ENCODE measurements at regions not wholly inside any gene's neighbourhood (a gene's known extent, or its start where the extent isn't known, plus 50 kb on each side); places are given as distances from the start of the nearest gene placed in this dataset.

DNA sequence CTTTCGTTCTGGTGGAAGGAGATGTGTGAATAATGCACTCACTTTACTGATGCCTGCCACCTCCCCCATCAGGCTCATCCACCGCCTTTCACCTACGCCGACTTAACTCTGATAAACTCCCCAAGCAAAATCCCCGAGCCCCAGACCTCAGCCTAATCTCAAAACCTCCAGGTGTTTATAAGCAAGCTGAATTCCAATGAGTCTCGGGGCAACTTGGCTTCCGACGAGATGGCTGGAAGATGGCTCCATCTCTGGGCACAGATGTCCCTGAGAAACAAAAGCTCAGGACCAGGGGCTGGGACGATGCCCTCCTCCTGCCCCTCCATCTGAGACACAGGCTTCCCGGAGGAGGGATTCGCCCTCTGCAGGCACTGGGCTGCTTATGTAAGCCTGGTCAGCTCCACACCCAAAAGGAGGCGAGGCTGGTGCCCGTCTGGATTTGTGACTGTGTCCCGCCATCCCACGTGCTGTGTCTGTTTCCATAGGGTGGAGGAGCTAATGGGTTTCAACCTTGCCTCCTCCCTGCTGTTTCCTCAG is 386.4 kb upstream of the TNRC6C start:
- TF ChIP-seq, protein P1, sequence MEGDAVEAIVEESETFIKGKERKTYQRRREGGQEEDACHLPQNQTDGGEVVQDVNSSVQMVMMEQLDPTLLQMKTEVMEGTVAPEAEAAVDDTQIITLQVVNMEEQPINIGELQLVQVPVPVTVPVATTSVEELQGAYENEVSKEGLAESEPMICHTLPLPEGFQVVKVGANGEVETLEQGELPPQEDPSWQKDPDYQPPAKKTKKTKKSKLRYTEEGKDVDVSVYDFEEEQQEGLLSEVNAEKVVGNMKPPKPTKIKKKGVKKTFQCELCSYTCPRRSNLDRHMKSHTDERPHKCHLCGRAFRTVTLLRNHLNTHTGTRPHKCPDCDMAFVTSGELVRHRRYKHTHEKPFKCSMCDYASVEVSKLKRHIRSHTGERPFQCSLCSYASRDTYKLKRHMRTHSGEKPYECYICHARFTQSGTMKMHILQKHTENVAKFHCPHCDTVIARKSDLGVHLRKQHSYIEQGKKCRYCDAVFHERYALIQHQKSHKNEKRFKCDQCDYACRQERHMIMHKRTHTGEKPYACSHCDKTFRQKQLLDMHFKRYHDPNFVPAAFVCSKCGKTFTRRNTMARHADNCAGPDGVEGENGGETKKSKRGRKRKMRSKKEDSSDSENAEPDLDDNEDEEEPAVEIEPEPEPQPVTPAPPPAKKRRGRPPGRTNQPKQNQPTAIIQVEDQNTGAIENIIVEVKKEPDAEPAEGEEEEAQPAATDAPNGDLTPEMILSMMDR (conservative IDR thresholded peaks at IDR 0.05): no peak
- Mint-ChIP-seq H3K9me3 (no peaks in the 10 kb centered on the region), H3K4me1 (ENCODE audit: unreplicated experiment) (peaks cover 9% of the 10 kb centered on the region), H3K27ac (no peak overlapping the region), H3K36me3 (no peaks in the 10 kb centered on the region), H3K27me3 (peaks cover 29% of the 10 kb centered on the region), H3K4me3 (no peak overlapping the region)
- DNase-seq (ENCODE audit: extremely low spot score, unreplicated experiment): no peak

DNA sequence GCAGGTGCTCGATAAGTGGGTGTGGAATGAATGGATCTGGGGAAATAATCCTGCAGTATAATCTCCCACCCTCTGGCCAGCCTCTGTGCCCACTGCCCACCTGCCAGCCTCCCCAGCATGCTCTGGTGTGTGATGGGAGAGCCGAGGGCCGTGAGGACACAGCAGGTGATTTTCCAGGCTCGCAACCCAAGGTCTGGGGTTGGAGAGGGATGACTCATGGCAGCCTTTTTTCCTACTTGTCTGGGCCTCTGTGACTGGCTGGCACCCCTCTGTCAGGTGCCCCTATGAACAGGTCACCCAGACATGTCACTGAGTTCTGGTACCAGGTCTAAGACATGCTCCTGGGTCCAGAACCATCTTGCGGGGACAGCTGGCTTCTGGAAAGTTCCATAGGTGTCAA is 385.7 kb upstream of the TNRC6C start:
- no peak for DNase-seq (ENCODE audit: extremely low spot score, unreplicated experiment)
- no peaks in the 10 kb centered on the region for H3K9me3 Mint-ChIP-seq
- no peak overlapping the region for H3K27ac Mint-ChIP-seq
- peaks cover 28% of the 10 kb centered on the region for H3K27me3 Mint-ChIP-seq
- TF ChIP-seq, protein P1 (conservative IDR thresholded peaks at IDR 0.05): no peak
- H3K36me3 Mint-ChIP-seq: no peaks in the 10 kb centered on the region
- no peak overlapping the region for H3K4me3 Mint-ChIP-seq
- peaks cover 9% of the 10 kb centered on the region for H3K4me1 Mint-ChIP-seq (ENCODE audit: unreplicated experiment)

DNA sequence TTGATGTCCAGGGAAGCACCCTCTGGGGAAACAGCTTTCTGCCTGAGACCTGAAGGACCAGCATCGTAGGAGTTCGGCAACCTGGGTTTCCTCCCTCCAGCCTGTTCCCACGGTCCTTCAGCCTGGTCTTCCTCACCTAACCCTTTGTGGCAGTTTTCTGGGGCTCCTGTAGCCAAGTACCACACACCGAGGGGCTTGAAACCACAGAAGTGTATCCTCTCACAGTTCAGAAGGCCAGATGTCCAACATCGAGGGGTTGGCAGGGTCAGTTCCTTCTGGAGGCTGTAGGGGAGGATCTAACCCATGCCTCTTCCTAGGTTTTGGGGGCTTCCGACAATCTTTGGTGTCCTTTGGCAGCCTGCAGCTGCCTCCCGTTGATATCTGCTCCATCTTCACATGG is 381.0 kb upstream of the TNRC6C start:
- H3K27ac Mint-ChIP-seq: no peak overlapping the region
- DNase-seq (ENCODE audit: extremely low spot score, unreplicated experiment): no peak
- no peaks in the 10 kb centered on the region for H3K4me1 Mint-ChIP-seq (ENCODE audit: unreplicated experiment)
- H3K4me3 Mint-ChIP-seq: no peak overlapping the region
- no peaks in the 10 kb centered on the region for H3K9me3 Mint-ChIP-seq
- no peaks in the 10 kb centered on the region for H3K36me3 Mint-ChIP-seq
- H3K27me3 Mint-ChIP-seq: peaks cover 19% of the 10 kb centered on the region
- TF ChIP-seq, protein P1 (conservative IDR thresholded peaks at IDR 0.05): no peak

DNA sequence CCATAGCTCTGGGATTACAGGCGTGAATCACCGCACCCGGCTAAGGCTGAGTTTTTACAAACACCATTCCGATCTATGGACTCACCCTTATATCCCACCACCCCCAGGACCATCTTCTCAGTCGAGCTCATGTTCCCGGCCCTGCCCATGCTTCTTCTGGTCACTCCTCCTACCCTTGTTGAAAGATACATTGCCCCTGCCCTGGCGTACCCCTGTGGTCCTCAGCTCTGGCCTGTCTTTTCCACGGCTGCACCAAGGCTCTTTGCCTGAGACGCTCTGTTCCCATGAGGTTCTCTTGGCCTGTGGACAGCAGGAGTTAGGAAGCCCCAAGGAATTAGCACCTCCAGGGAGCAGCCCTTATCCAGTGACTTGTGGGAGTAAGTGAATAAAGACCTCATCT is 379.4 kb upstream of the TNRC6C start:
- no peak overlapping the region for H3K4me3 Mint-ChIP-seq
- H3K4me1 Mint-ChIP-seq (ENCODE audit: unreplicated experiment): no peaks in the 10 kb centered on the region

DNA sequence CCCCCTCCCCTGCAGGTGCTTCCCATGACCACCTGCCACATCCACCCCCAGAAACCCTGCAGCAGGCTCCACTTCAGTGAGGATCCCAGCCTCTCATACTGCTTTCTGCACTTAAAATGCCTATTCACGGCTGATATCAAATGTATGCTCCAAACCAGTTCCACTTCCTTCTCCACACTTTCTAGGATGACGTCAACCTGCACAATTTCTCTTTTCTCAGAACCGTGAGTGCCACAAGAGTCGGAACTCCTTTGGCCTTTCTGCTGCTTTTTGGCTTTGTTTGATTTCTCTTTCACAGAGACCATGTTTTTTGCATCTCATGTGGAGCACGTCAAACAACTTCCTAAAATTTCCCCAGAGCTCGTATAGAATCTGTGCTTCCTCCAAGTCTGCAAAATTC is 378.8 kb upstream of the TNRC6C start:
- Mint-ChIP-seq H3K27me3 (peaks cover 4% of the 10 kb centered on the region), H3K27ac (no peak overlapping the region), H3K9me3 (no peaks in the 10 kb centered on the region), H3K36me3 (no peaks in the 10 kb centered on the region), H3K4me3 (no peak overlapping the region), H3K4me1 (ENCODE audit: unreplicated experiment) (no peaks in the 10 kb centered on the region)
- DNase-seq (ENCODE audit: extremely low spot score, unreplicated experiment): no peak
- TF ChIP-seq, protein P1 (conservative IDR thresholded peaks at IDR 0.05): no peak

More for the DNA sequence above, 379.4 kb upstream of the TNRC6C start:
- H3K36me3 Mint-ChIP-seq: no peaks in the 10 kb centered on the region
- DNase-seq (ENCODE audit: extremely low spot score, unreplicated experiment): no peak
- H3K27ac Mint-ChIP-seq: no peak overlapping the region
- no peaks in the 10 kb centered on the region for H3K9me3 Mint-ChIP-seq
- TF ChIP-seq, protein P1 (conservative IDR thresholded peaks at IDR 0.05): no peak
- H3K27me3 Mint-ChIP-seq: peaks cover 8% of the 10 kb centered on the region
